Breast epithelium (tissue), 4 donors: ENCODE measurements at regions not wholly inside any gene's neighbourhood (a gene's known extent, or its start where the extent isn't known, plus 50 kb on each side); places are given as distances from the start of the nearest gene placed in this dataset.

Experiments
- DNase-seq, 2 donors: peaks; one replicate each; pipeline ENCODE4 v3.0.0-alpha.2; 2019; ENCODE audit warnings: low spot score in 2 of 2
- H3K27ac ChIP-seq, 2 donors: fragments of 200-600 bp; sonication (generic) in 1 of 2; one replicate each; pipeline ENCODE4 v1.5.1; 2016 to 2019; ENCODE audit warnings: mild to moderate bottlenecking in 1 of 2
- H3K27me3 ChIP-seq, 2 donors: fragments of 200-600 bp; sonication (generic) in 1 of 2; one replicate each; pipeline versions ENCODE4 v1.5.1 to v1.6.0; 2017 to 2019; ENCODE audit warnings: control low read depth in 1 of 2, mild to moderate bottlenecking in 1 of 2
- H3K36me3 ChIP-seq: fragments of 200-600 bp; one replicate; pipeline ENCODE4 v1.5.1; 2019
- H3K4me1 ChIP-seq, 2 donors: fragments of 200-600 bp; sonication (generic); one replicate each; pipeline ENCODE4 v1.5.1; 2016 to 2019; ENCODE audit warnings: control low read depth in 1 of 2
- H3K4me3 ChIP-seq, 3 donors: fragments of 200-600 bp; sonication (generic); 1 replicate in 2 of 3; 2 replicates in 1 of 3; pipeline ENCODE4 v1.5.1; 2016 to 2019; ENCODE audit warnings: mild to moderate bottlenecking in 3 of 3, moderate library complexity in 2 of 3
- H3K9me3 ChIP-seq, 2 donors: fragments of 200-600 bp; sonication (generic) in 1 of 2; one replicate each; pipeline ENCODE4 v1.5.1; 2016 to 2019; ENCODE audit warnings: control low read depth in 1 of 2
- CTCF ChIP-seq, 3 donors: fragments of 450-650 bp; IDR thresholded peaks; one replicate each; pipeline ENCODE4 v1.5.1; 2016 to 2017; ENCODE audit warnings: antibody characterized with exemption in 3 of 3, mild to moderate bottlenecking in 3 of 3, moderate library complexity in 3 of 3
- POLR2A ChIP-seq: fragments of 450-650 bp; IDR thresholded peaks from one replicate; pipeline ENCODE4 v1.6.1; 2016; ENCODE audit warnings: antibody characterized with exemption, mild to moderate bottlenecking, moderate library complexity
- POLR2AphosphoS5 ChIP-seq, 3 donors: sonication (generic); formaldehyde crosslinking; IDR thresholded peaks; one replicate each; pipeline ENCODE4 v1.6.1; 2017; ENCODE audit warnings: antibody characterized with exemption in 3 of 3
- intact Hi-C: fragments of 100-400 bp; cut with DNase I; formaldehyde crosslinking; loops from one replicate; pipeline ENCODE4 v1.15.1; 2023; ENCODE audit warnings: low total_unique reads

GRCh38 chr11:92720385-92720784, 249.1 kb upstream of the MTNR1B start:
- Histone ChIP-seq H3K27ac (no peak overlapping the region), H3K4me1 (no peaks in the 10 kb centered on the region), H3K27me3 (no peaks in the 10 kb centered on the region), H3K36me3 (no peaks in the 10 kb centered on the region), H3K4me3 (no peak overlapping the region), H3K9me3 (no peaks in the 10 kb centered on the region)
- no peak for DNase-seq
- no peak for TF ChIP-seq POLR2AphosphoS5 (IDR thresholded peaks at IDR 0.05)
- intact Hi-C loops, result no loop called here

GRCh38 chr11:92725352-92725751, 244.1 kb upstream of the MTNR1B start:
- Histone ChIP-seq H3K36me3 (no peaks in the 10 kb centered on the region), H3K4me1 (no peaks in the 10 kb centered on the region), H3K9me3 (no peaks in the 10 kb centered on the region), H3K4me3 (no peak overlapping the region), H3K27ac (no peak overlapping the region), H3K27me3 (no peaks in the 10 kb centered on the region)
- intact Hi-C loops, result no loop called here
- TF ChIP-seq CTCF (IDR thresholded peaks at IDR 0.05), result no peak
- DNase-seq, result no peak

GRCh38 chr11:92727123-92727522, 242.3 kb upstream of the MTNR1B start:
- no peak for DNase-seq
- no peak overlapping the region for H3K27ac ChIP-seq
- H3K4me3 ChIP-seq, result no peak overlapping the region
- no peak for TF ChIP-seq POLR2A
- TF ChIP-seq CTCF (IDR thresholded peaks at IDR 0.05), result no peak
- no peak for TF ChIP-seq POLR2AphosphoS5 (IDR thresholded peaks at IDR 0.05)
- intact Hi-C loops, result no loop called here
- H3K4me1 ChIP-seq, result no peaks in the 10 kb centered on the region
- H3K9me3 ChIP-seq, result no peaks in the 10 kb centered on the region
- H3K36me3 ChIP-seq, result no peaks in the 10 kb centered on the region
- H3K27me3 ChIP-seq, result no peaks in the 10 kb centered on the region

GRCh38 chr11:92727769-92728168, 241.7 kb upstream of the MTNR1B start:
- H3K36me3 ChIP-seq, result no peaks in the 10 kb centered on the region
- no peak overlapping the region for H3K27ac ChIP-seq
- H3K4me3 ChIP-seq, result no peak overlapping the region
- intact Hi-C loops, result no loop called here
- no peaks in the 10 kb centered on the region for H3K4me1 ChIP-seq
- DNase-seq, result no peak
- TF ChIP-seq CTCF (IDR thresholded peaks at IDR 0.05) (no peak), POLR2A (no peak), POLR2AphosphoS5 (IDR thresholded peaks at IDR 0.05) (no peak)
- H3K9me3 ChIP-seq, result no peaks in the 10 kb centered on the region
- H3K27me3 ChIP-seq, result no peaks in the 10 kb centered on the region

- intact Hi-C loops, result no loop called here
- H3K27ac ChIP-seq, result no peak overlapping the region
- no peaks in the 10 kb centered on the region for H3K4me1 ChIP-seq
- H3K36me3 ChIP-seq, result no peaks in the 10 kb centered on the region
- no peaks in the 10 kb centered on the region for H3K9me3 ChIP-seq
- DNase-seq, result no peak
- H3K4me3 ChIP-seq, result no peak overlapping the region
- TF ChIP-seq POLR2AphosphoS5 (IDR thresholded peaks at IDR 0.05) (no peak), POLR2A (no peak), CTCF (IDR thresholded peaks at IDR 0.05) (no peak)
- H3K27me3 ChIP-seq, result peaks cover 0 to 3% of the 10 kb centered on the region in 2 donors
Observed at GRCh38 chr11:92728628-92729027, 240.8 kb upstream of the MTNR1B start.

GRCh38 chr11:92735039-92735438, 234.4 kb upstream of the MTNR1B start:
- H3K27ac ChIP-seq, result no peak overlapping the region
- peaks cover 0 to 3% of the 10 kb centered on the region in 2 donors for H3K27me3 ChIP-seq
- H3K9me3 ChIP-seq, result no peaks in the 10 kb centered on the region
- DNase-seq, result no peak
- TF ChIP-seq POLR2AphosphoS5 (IDR thresholded peaks at IDR 0.05), result no peak
- no peak for TF ChIP-seq POLR2A
- no peak for TF ChIP-seq CTCF (IDR thresholded peaks at IDR 0.05)
- no peaks in the 10 kb centered on the region for H3K36me3 ChIP-seq
- no peaks in the 10 kb centered on the region for H3K4me1 ChIP-seq
- no peak overlapping the region for H3K4me3 ChIP-seq
- intact Hi-C loops, result no loop called here
